ENCODE measurements at regions not wholly inside any gene's neighbourhood (a gene's known extent, or its start where the extent isn't known, plus 50 kb on each side); places are given as distances from the start of the nearest gene placed in this dataset.

- no peaks in the 10 kb centered on the region for H3K9me3 ChIP-seq (ENCODE audit: control insufficient read depth in 1 of 2, low read length in 2 of 2)
- no peak overlapping the region for H3K4me3 ChIP-seq (ENCODE audit: low read length in 2 of 2)
- CTCF ChIA-PET (ENCODE audit: partially characterized antibody), result interaction anchor here (1.7 kb wide), 1 partner anchor 31 kb away, joined by 6 read pairs; no protein-coding TSS in a partner anchor
- H3K4me1 ChIP-seq (ENCODE audit: insufficient read depth, low read length), result no peaks in the 10 kb centered on the region
- H3K36me3 ChIP-seq (ENCODE audit: insufficient read depth, low read length), result no peaks in the 10 kb centered on the region
- DNase-seq, result no peak
- intact Hi-C loops (cut with micrococcal nuclease), result no loop called here
- no peak overlapping the region for H3K27ac ChIP-seq (ENCODE audit: low read depth, low read length)
- Mint-ChIP-seq H3K27me3 (peaks cover 2 to 3% of the 10 kb centered on the region in 2 donors), H3K4me3 (no peak overlapping the region), H3K4me1 (peaks cover 3 to 13% (median 8%) of the 10 kb centered on the region in 4 donors), H3K9me3 (no peaks in the 10 kb centered on the region), H3K27ac (no peak overlapping the region), H3K36me3 (no peaks in the 10 kb centered on the region)
- no peaks in the 10 kb centered on the region for H3K27me3 ChIP-seq (ENCODE audit: insufficient read depth, low read length)
- POLR2A ChIA-PET (ENCODE audit: partially characterized antibody), result no interaction called here
Observed at GRCh38 chr10:47078393-47079203, 167.4 kb downstream of the PTPN20 start.

GRCh38 chr10:47079204-47079580 is 168.0 kb downstream of the PTPN20 start:
- POLR2A ChIA-PET (ENCODE audit: partially characterized antibody), result no interaction called here
- H3K27me3 Mint-ChIP-seq, result peaks cover 2 to 3% of the 10 kb centered on the region in 2 donors
- no peak overlapping the region for H3K27ac ChIP-seq (ENCODE audit: low read depth, low read length)

GRCh38 chr10:47081264-47081663 is 170.0 kb downstream of the PTPN20 start:
- Histone ChIP-seq H3K36me3 (ENCODE audit: insufficient read depth, low read length) (no peaks in the 10 kb centered on the region), H3K4me1 (ENCODE audit: insufficient read depth, low read length) (no peaks in the 10 kb centered on the region), H3K27me3 (ENCODE audit: insufficient read depth, low read length) (no peaks in the 10 kb centered on the region), H3K27ac (ENCODE audit: low read depth, low read length) (no peak overlapping the region), H3K9me3 (ENCODE audit: control insufficient read depth in 1 of 2, low read length in 2 of 2) (no peaks in the 10 kb centered on the region), H3K4me3 (ENCODE audit: low read length in 2 of 2) (no peak overlapping the region)
- POLR2A ChIA-PET (ENCODE audit: partially characterized antibody), result no interaction called here
- intact Hi-C loops (cut with micrococcal nuclease), result no loop called here
- CTCF ChIA-PET (ENCODE audit: partially characterized antibody), result interaction anchor here (0.8 kb wide), 1 partner anchor 10 kb away, joined by 3 read pairs; no protein-coding TSS in a partner anchor
- Mint-ChIP-seq H3K27ac (peak overlapping the region in 2 of 7 donors; percentile 17 to 75), H3K9me3 (no peaks in the 10 kb centered on the region), H3K4me1 (peaks cover 3 to 13% (median 8%) of the 10 kb centered on the region in 4 donors), H3K27me3 (peaks cover 2 to 3% of the 10 kb centered on the region in 2 donors), H3K36me3 (no peaks in the 10 kb centered on the region), H3K4me3 (peak overlapping the region in 2 of 8 donors; percentile 15 to 47)
- peak in 3 of 5 donors; percentile 7 to 12 (median 7) for DNase-seq

More at GRCh38 chr10:47079204-47079580, 168.0 kb downstream of the PTPN20 start:
- Mint-ChIP-seq H3K4me1 (peaks cover 3 to 13% (median 8%) of the 10 kb centered on the region in 4 donors), H3K9me3 (no peaks in the 10 kb centered on the region), H3K27ac (no peak overlapping the region), H3K36me3 (no peaks in the 10 kb centered on the region), H3K4me3 (no peak overlapping the region)
- CTCF ChIA-PET (ENCODE audit: partially characterized antibody), result interaction anchor here (1.7 kb wide), 1 partner anchor 31 kb away, joined by 6 read pairs; no protein-coding TSS in a partner anchor
- H3K36me3 ChIP-seq (ENCODE audit: insufficient read depth, low read length), result no peaks in the 10 kb centered on the region
- no peaks in the 10 kb centered on the region for H3K27me3 ChIP-seq (ENCODE audit: insufficient read depth, low read length)
- no peaks in the 10 kb centered on the region for H3K4me1 ChIP-seq (ENCODE audit: insufficient read depth, low read length)
- H3K4me3 ChIP-seq (ENCODE audit: low read length in 2 of 2), result no peak overlapping the region
- intact Hi-C loops (cut with micrococcal nuclease), result no loop called here
- H3K9me3 ChIP-seq (ENCODE audit: control insufficient read depth in 1 of 2, low read length in 2 of 2), result no peaks in the 10 kb centered on the region
- no peak for DNase-seq

GRCh38 chr10:47082055-47082784 is 171.0 kb downstream of the PTPN20 start:
- CTCF ChIA-PET (ENCODE audit: partially characterized antibody), result interaction anchor here (0.8 to 1.6 kb wide), 2 partner anchors 9 to 44 kb away, joined by 3 read pairs; no protein-coding TSS in a partner anchor
- Mint-ChIP-seq H3K27me3 (peaks cover 2 to 3% of the 10 kb centered on the region in 2 donors), H3K4me3 (no peak overlapping the region)

GRCh38 chr10:47087667-47088066 is 176.4 kb downstream of the PTPN20 start:
- POLR2A ChIA-PET (ENCODE audit: partially characterized antibody), result no interaction called here
- Mint-ChIP-seq H3K27ac (no peak overlapping the region), H3K4me3 (no peak overlapping the region), H3K36me3 (no peaks in the 10 kb centered on the region), H3K4me1 (peaks cover 0 to 12% (median 3%) of the 10 kb centered on the region in 4 donors), H3K9me3 (no peaks in the 10 kb centered on the region), H3K27me3 (no peaks in the 10 kb centered on the region)
- Histone ChIP-seq H3K27ac (ENCODE audit: low read depth, low read length) (no peak overlapping the region), H3K4me3 (ENCODE audit: low read length in 2 of 2) (no peak overlapping the region), H3K4me1 (ENCODE audit: insufficient read depth, low read length) (no peaks in the 10 kb centered on the region), H3K9me3 (ENCODE audit: control insufficient read depth in 1 of 2, low read length in 2 of 2) (no peaks in the 10 kb centered on the region), H3K27me3 (ENCODE audit: insufficient read depth, low read length) (no peaks in the 10 kb centered on the region), H3K36me3 (ENCODE audit: insufficient read depth, low read length) (no peaks in the 10 kb centered on the region)
- intact Hi-C loops (cut with micrococcal nuclease), result no loop called here
- DNase-seq, result no peak
- CTCF ChIA-PET (ENCODE audit: partially characterized antibody), result no interaction called here

More at GRCh38 chr10:47082055-47082784, 171.0 kb downstream of the PTPN20 start:
- Mint-ChIP-seq H3K27ac (no peak overlapping the region), H3K4me1 (peaks cover 2 to 13% (median 7%) of the 10 kb centered on the region in 4 donors), H3K9me3 (no peaks in the 10 kb centered on the region), H3K36me3 (no peaks in the 10 kb centered on the region)
- Histone ChIP-seq H3K36me3 (ENCODE audit: insufficient read depth, low read length) (no peaks in the 10 kb centered on the region), H3K4me1 (ENCODE audit: insufficient read depth, low read length) (no peaks in the 10 kb centered on the region), H3K9me3 (ENCODE audit: control insufficient read depth in 1 of 2, low read length in 2 of 2) (no peaks in the 10 kb centered on the region), H3K27me3 (ENCODE audit: insufficient read depth, low read length) (no peaks in the 10 kb centered on the region), H3K27ac (ENCODE audit: low read depth, low read length) (no peak overlapping the region), H3K4me3 (ENCODE audit: low read length in 2 of 2) (no peak overlapping the region)
- POLR2A ChIA-PET (ENCODE audit: partially characterized antibody), result no interaction called here
- DNase-seq, result no peak
- intact Hi-C loops (cut with micrococcal nuclease), result no loop called here

GRCh38 chr10:47088656-47089354 is 177.6 kb downstream of the PTPN20 start:
- Histone ChIP-seq H3K36me3 (ENCODE audit: insufficient read depth, low read length) (no peaks in the 10 kb centered on the region), H3K4me3 (ENCODE audit: low read length in 2 of 2) (no peak overlapping the region), H3K27me3 (ENCODE audit: insufficient read depth, low read length) (no peaks in the 10 kb centered on the region), H3K4me1 (ENCODE audit: insufficient read depth, low read length) (no peaks in the 10 kb centered on the region), H3K27ac (ENCODE audit: low read depth, low read length) (no peak overlapping the region), H3K9me3 (ENCODE audit: control insufficient read depth in 1 of 2, low read length in 2 of 2) (no peaks in the 10 kb centered on the region)
- no peak overlapping the region for H3K4me3 Mint-ChIP-seq
- H3K4me1 Mint-ChIP-seq, result peaks cover 0 to 12% (median 3%) of the 10 kb centered on the region in 4 donors
- H3K9me3 Mint-ChIP-seq, result peaks cover 0 to 1% (median 0%) of the 10 kb centered on the region in 8 donors
- ChIA-PET POLR2A (ENCODE audit: partially characterized antibody) (no interaction called here), CTCF (ENCODE audit: partially characterized antibody) (interaction anchor here (0.9 to 2.4 kb wide), 2 partner anchors 41 to 64 kb away, joined by 4 to 6 read pairs; no protein-coding TSS in a partner anchor)
- no peak for DNase-seq
- H3K36me3 Mint-ChIP-seq, result no peaks in the 10 kb centered on the region
- H3K27me3 Mint-ChIP-seq, result no peaks in the 10 kb centered on the region
- H3K27ac Mint-ChIP-seq, result no peak overlapping the region
- intact Hi-C loops (cut with micrococcal nuclease), result no loop called here

Measured in CD4-positive, alpha-beta memory T cell (primary cell).